ENCODE measurements at regions not wholly inside any gene's neighbourhood (a gene's known extent, or its start where the extent isn't known, plus 50 kb on each side); places are given as distances from the start of the nearest gene placed in this dataset.

- TF ChIP-seq YY1 (IDR thresholded peaks at IDR 0.05; ENCODE audit: extremely low read depth, insufficient replicate concordance, low read depth, low read length) (no peak), CTCF (IDR thresholded peaks at IDR 0.05 in 2 of 3, conservative IDR thresholded peaks at IDR 0.05 in 1 of 3; ENCODE audit: borderline replicate concordance in 1 of 3, insufficient read depth in 1 of 3, low read depth in 2 of 3, low read length in 2 of 3) (no peak), MAX (IDR thresholded peaks at IDR 0.05) (no peak), ZBTB33 (IDR thresholded peaks at IDR 0.05; ENCODE audit: extremely low read depth, insufficient replicate concordance, low read length) (no peak), EGR1 (IDR thresholded peaks at IDR 0.05; ENCODE audit: low read depth) (no peak), POLR2AphosphoS5 (IDR thresholded peaks at IDR 0.05; ENCODE audit: low read depth, low read length) (no peak), RAD21 (IDR thresholded peaks at IDR 0.05; ENCODE audit: low read depth) (no peak), SRF (IDR thresholded peaks at IDR 0.05; ENCODE audit: low read depth) (no peak), ZNF274 (IDR thresholded peaks at IDR 0.05; ENCODE audit: low read depth, low read length) (no peak), CEBPB (IDR thresholded peaks at IDR 0.05; ENCODE audit: low read depth) (no peak)
Observed at GRCh38 chr16:6114691-6115090, 1017.1 kb upstream of the EEF2KMT start.
